Esophagus squamous epithelium (tissue), 5 donors: ENCODE measurements at regions not wholly inside any gene's neighbourhood (a gene's known extent, or its start where the extent isn't known, plus 50 kb on each side); places are given as distances from the start of the nearest gene placed in this dataset.
A peak's percentile ranks its signal among the peaks of the same experiment; 100 is the strongest.

Source experiments
- DNase-seq: peaks from one replicate; lab custom pipeline; 2025; lab: John Stamatoyannopoulos, UW
- H3K27ac ChIP-seq, 4 donors: fragments of 200-600 bp; sonication (generic); one replicate each; pipeline ENCODE4 v1.5.1; 2016 to 2019; ENCODE audit warnings: mild to moderate bottlenecking in 1 of 4
- H3K27me3 ChIP-seq, 4 donors: fragments of 200-600 bp; sonication (generic); 1 replicate in 3 of 4; 2 replicates in 1 of 4; pipeline versions ENCODE4 v1.5.1 to v1.6.0; 2017 to 2021; ENCODE audit warnings: antibody characterized with exemption in 1 of 4
- H3K36me3 ChIP-seq, 3 donors: fragments of 200-600 bp; sonication (generic); one replicate each; pipeline ENCODE4 v1.5.1; 2016 to 2019
- H3K4me1 ChIP-seq, 3 donors: fragments of 200-600 bp; sonication (generic); one replicate each; pipeline ENCODE4 v1.5.1; 2017 to 2019
- H3K4me3 ChIP-seq, 4 donors: fragments of 200-600 bp; sonication (generic); 1 replicate in 3 of 4; 2 replicates in 1 of 4; pipeline ENCODE4 v1.5.1; 2016 to 2019; ENCODE audit warnings: mild to moderate bottlenecking in 2 of 4, moderate library complexity in 1 of 4
- H3K9me3 ChIP-seq, 3 donors: fragments of 200-600 bp; sonication (generic); one replicate each; pipeline ENCODE4 v1.5.1; 2016 to 2019
- CTCF ChIP-seq, 6 experiments: fragments of 450-650 bp in 4 of 6; fragments of 200-600 bp in 2 of 6; sonication (generic) in 2 of 6; IDR thresholded peaks; one replicate each; pipeline ENCODE4 v1.5.1; 2016 to 2019; ENCODE audit warnings: antibody characterized with exemption in 6 of 6, mild to moderate bottlenecking in 4 of 6, moderate library complexity in 4 of 6
- POLR2A ChIP-seq, 4 donors: fragments of 450-650 bp; IDR thresholded peaks; one replicate each; pipeline ENCODE4 v1.6.1; 2017; ENCODE audit warnings: antibody characterized with exemption in 4 of 4, mild to moderate bottlenecking in 4 of 4, moderate library complexity in 3 of 4
- WGBS, 2 donors: methylation state at CpG; one replicate each; pipeline ENCODE4 v1.1.5; 2018; 5-methylcytosine and 5-hydroxymethylcytosine counted together
- intact Hi-C: fragments of 100-400 bp; cut with DNase I; formaldehyde crosslinking; loops from one replicate; pipeline ENCODE4 v1.15.0; 2022
- donor health status: DM: yes; HTN: yes; CAD: no.

- no peaks in the 10 kb centered on the region for H3K9me3 ChIP-seq
- no peak overlapping the region for H3K4me3 ChIP-seq
- intact Hi-C loops = no loop called here
- H3K27ac ChIP-seq = no peak overlapping the region
- no peaks in the 10 kb centered on the region for H3K36me3 ChIP-seq
- no peak for TF ChIP-seq CTCF (IDR thresholded peaks at IDR 0.05)
- TF ChIP-seq POLR2A (IDR thresholded peaks at IDR 0.05) = no peak
- no peaks in the 10 kb centered on the region for H3K4me1 ChIP-seq
- peaks cover 0 to 57% (median 0%) of the 10 kb centered on the region in 4 donors for H3K27me3 ChIP-seq
- 57 to 69% methylated on average over 3 of the region's 3 CpGs for WGBS, 2 donors
- no peak for DNase-seq
Measured at GRCh38 chr1:18035145-18035544, 72.5 kb upstream of the IGSF21 start.

- Histone ChIP-seq H3K27me3 (peaks cover 0 to 35% (median 0%) of the 10 kb centered on the region in 4 donors), H3K4me3 (no peak overlapping the region), H3K4me1 (no peaks in the 10 kb centered on the region), H3K36me3 (no peaks in the 10 kb centered on the region), H3K9me3 (no peaks in the 10 kb centered on the region), H3K27ac (no peak overlapping the region)
- no peak for DNase-seq
- no peak for TF ChIP-seq CTCF (IDR thresholded peaks at IDR 0.05)
- TF ChIP-seq POLR2A (IDR thresholded peaks at IDR 0.05) = no peak
- 44% methylated on average over 1 of the region's 1 CpG; no CpG with 5 or more reads in 1 of the 2 donors for WGBS, 2 donors
- intact Hi-C loops = no loop called here
Measured at GRCh38 chr1:18037651-18038050, 69.9 kb upstream of the IGSF21 start.

GRCh38 chr1:18038051-18038450 lies 69.5 kb upstream of the IGSF21 start:
- H3K9me3 ChIP-seq = no peaks in the 10 kb centered on the region
- no peak for DNase-seq
- no peak for TF ChIP-seq POLR2A (IDR thresholded peaks at IDR 0.05)
- no peak for TF ChIP-seq CTCF (IDR thresholded peaks at IDR 0.05)
- WGBS, 2 donors = 61 to 78% methylated on average over 4 of the region's 4 CpGs
- H3K4me1 ChIP-seq = no peaks in the 10 kb centered on the region
- H3K36me3 ChIP-seq = no peaks in the 10 kb centered on the region
- no peak overlapping the region for H3K27ac ChIP-seq
- intact Hi-C loops = no loop called here
- H3K4me3 ChIP-seq = no peak overlapping the region
- peaks cover 0 to 35% (median 0%) of the 10 kb centered on the region in 4 donors for H3K27me3 ChIP-seq

GRCh38 chr1:18039102-18039501 lies 68.5 kb upstream of the IGSF21 start:
- intact Hi-C loops = no loop called here
- no peak overlapping the region for H3K4me3 ChIP-seq
- 69 to 73% methylated on average over 1 of the region's 1 CpG for WGBS, 2 donors
- TF ChIP-seq CTCF (IDR thresholded peaks at IDR 0.05) (no peak), POLR2A (IDR thresholded peaks at IDR 0.05) (no peak)
- no peak for DNase-seq
- H3K36me3 ChIP-seq = no peaks in the 10 kb centered on the region
- H3K27me3 ChIP-seq = peaks cover 0 to 35% (median 0%) of the 10 kb centered on the region in 4 donors
- no peaks in the 10 kb centered on the region for H3K9me3 ChIP-seq
- H3K27ac ChIP-seq = no peak overlapping the region
- H3K4me1 ChIP-seq = no peaks in the 10 kb centered on the region

- H3K27ac ChIP-seq = peak overlapping the region in 1 of 4 donors; percentile 49
- H3K27me3 ChIP-seq = peaks cover 0 to 44% (median 0%) of the 10 kb centered on the region in 4 donors
- no peak for TF ChIP-seq POLR2A (IDR thresholded peaks at IDR 0.05)
- TF ChIP-seq CTCF (IDR thresholded peaks at IDR 0.05) = no peak
- H3K9me3 ChIP-seq = no peaks in the 10 kb centered on the region
- H3K4me1 ChIP-seq = no peaks in the 10 kb centered on the region
- 27 to 29% methylated on average over 5 to 6 of the region's 6 CpGs for WGBS, 2 donors
- H3K4me3 ChIP-seq = no peak overlapping the region
- no peaks in the 10 kb centered on the region for H3K36me3 ChIP-seq
- no peak for DNase-seq
- intact Hi-C loops = no loop called here
Measured at GRCh38 chr1:18041102-18041501, 66.5 kb upstream of the IGSF21 start.
